ENCODE measurements at regions not wholly inside any gene's neighbourhood (a gene's known extent, or its start where the extent isn't known, plus 50 kb on each side); places are given as distances from the start of the nearest gene placed in this dataset.

DNA sequence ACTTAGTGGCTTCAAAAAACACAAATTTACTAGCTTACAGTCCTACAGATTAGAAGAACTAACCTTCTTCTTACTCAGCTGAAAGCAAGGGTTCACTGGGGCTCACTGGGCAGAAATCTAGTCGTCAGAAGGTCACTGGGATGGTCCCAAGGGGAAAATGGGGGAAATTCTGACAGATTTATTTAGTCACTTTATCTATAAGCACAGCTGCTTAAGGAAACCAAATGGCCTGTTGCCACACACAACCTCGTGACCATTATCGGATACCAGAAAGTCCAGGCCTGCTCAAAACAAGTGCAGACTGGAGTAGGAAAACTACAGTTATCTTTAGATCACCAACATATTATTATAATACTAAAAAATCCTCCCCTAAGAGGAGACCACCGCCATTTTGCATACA lies 374.6 kb upstream of the ASIC2 start:
- H3K4me3 Mint-ChIP-seq = no peak overlapping the region
- no peak overlapping the region for H3K27ac Mint-ChIP-seq
- H3K27me3 Mint-ChIP-seq (ENCODE audit: low read depth) = peaks cover 46% of the 10 kb centered on the region
- no peaks in the 10 kb centered on the region for H3K9me3 Mint-ChIP-seq
- TF ChIP-seq, protein P1, sequence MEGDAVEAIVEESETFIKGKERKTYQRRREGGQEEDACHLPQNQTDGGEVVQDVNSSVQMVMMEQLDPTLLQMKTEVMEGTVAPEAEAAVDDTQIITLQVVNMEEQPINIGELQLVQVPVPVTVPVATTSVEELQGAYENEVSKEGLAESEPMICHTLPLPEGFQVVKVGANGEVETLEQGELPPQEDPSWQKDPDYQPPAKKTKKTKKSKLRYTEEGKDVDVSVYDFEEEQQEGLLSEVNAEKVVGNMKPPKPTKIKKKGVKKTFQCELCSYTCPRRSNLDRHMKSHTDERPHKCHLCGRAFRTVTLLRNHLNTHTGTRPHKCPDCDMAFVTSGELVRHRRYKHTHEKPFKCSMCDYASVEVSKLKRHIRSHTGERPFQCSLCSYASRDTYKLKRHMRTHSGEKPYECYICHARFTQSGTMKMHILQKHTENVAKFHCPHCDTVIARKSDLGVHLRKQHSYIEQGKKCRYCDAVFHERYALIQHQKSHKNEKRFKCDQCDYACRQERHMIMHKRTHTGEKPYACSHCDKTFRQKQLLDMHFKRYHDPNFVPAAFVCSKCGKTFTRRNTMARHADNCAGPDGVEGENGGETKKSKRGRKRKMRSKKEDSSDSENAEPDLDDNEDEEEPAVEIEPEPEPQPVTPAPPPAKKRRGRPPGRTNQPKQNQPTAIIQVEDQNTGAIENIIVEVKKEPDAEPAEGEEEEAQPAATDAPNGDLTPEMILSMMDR (IDR thresholded peaks at IDR 0.05; ENCODE audit: unreplicated experiment) = no peak
- no peaks in the 10 kb centered on the region for H3K36me3 Mint-ChIP-seq
- H3K4me1 Mint-ChIP-seq = peaks cover 2% of the 10 kb centered on the region
- no peak for DNase-seq (ENCODE audit: low spot score in 2 of 2, unreplicated experiment in 2 of 2)

DNA sequence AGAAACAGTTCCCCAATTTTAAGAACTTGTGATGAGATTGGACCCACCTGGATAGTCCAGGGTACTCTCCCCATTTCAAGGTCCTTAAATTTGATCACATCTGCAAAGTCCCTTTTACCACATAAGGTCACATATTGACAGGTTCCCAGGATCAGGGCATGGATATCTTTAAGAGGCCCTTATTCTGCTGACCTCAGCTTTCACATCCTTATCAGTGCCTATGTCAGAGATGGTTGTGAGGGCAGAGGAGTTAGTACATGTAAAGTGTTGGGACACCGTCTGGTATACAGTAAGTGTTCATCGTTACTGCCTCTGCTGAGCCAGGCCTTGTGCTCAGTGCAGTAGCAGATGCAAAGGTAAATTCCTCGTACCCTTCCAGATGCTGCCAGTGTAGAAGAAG lies 375.4 kb upstream of the ASIC2 start:
- no peak for DNase-seq (ENCODE audit: low spot score in 2 of 2, unreplicated experiment in 2 of 2)
- Mint-ChIP-seq H3K27ac (no peak overlapping the region), H3K4me1 (peaks cover 2% of the 10 kb centered on the region), H3K36me3 (no peaks in the 10 kb centered on the region), H3K4me3 (no peak overlapping the region), H3K9me3 (no peaks in the 10 kb centered on the region), H3K27me3 (ENCODE audit: low read depth) (peaks cover 54% of the 10 kb centered on the region)
- TF ChIP-seq, protein P1 (IDR thresholded peaks at IDR 0.05; ENCODE audit: unreplicated experiment) = no peak

DNA sequence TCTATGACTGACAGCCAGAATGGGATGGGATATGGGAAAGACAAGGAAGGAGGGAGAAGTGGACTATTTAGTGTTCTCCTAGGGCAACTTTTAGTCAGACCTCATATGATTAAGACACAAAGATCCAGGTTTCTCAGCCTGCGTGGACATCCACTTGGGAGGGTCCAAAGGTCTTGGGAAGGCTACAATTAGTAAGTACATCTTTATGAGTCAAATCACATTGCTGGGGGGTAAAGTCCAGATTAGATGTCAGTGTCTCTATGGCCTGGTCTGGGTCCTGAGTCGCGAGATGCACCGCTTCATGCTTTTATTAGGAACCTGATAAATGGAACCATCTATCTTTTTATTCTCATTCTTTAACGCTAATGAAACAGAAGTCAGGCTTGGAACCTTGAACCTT lies 378.4 kb upstream of the ASIC2 start:
- H3K36me3 Mint-ChIP-seq = no peaks in the 10 kb centered on the region
- H3K4me3 Mint-ChIP-seq = no peak overlapping the region
- no peak overlapping the region for H3K27ac Mint-ChIP-seq
- DNase-seq (ENCODE audit: low spot score in 2 of 2, unreplicated experiment in 2 of 2) = no peak
- TF ChIP-seq, protein P1 (IDR thresholded peaks at IDR 0.05; ENCODE audit: unreplicated experiment) = no peak
- peaks cover 41% of the 10 kb centered on the region for H3K27me3 Mint-ChIP-seq (ENCODE audit: low read depth)
- peaks cover 2% of the 10 kb centered on the region for H3K4me1 Mint-ChIP-seq
- no peaks in the 10 kb centered on the region for H3K9me3 Mint-ChIP-seq

DNA sequence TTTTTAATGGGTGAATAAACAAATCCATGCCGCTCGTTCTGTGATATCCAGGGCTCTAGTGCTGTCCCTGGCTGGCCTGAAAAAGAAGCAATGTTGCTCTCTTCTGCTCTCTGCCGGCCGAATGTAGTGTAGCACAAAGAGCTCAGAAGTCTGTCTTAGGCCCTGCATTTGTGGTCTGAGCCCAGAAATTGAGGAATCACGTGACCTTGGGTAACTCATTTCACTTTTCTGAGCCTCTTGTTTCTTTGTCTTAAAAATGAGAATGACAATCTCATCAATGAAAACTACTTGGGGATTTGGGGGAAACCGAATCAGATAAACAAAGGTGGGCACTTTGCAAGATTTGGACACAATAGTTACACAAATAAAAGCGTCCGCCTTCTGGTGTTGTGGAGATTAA lies 381.6 kb upstream of the ASIC2 start:
- no peak overlapping the region for H3K27ac Mint-ChIP-seq
- peak; percentile 40 to 81 for DNase-seq (ENCODE audit: low spot score in 2 of 2, unreplicated experiment in 2 of 2)
- peaks cover 48% of the 10 kb centered on the region for H3K27me3 Mint-ChIP-seq (ENCODE audit: low read depth)
- no peak overlapping the region for H3K4me3 Mint-ChIP-seq
- no peaks in the 10 kb centered on the region for H3K36me3 Mint-ChIP-seq
- TF ChIP-seq, protein P1 (IDR thresholded peaks at IDR 0.05; ENCODE audit: unreplicated experiment) = peak; percentile 78
- no peaks in the 10 kb centered on the region for H3K4me1 Mint-ChIP-seq
- H3K9me3 Mint-ChIP-seq = no peaks in the 10 kb centered on the region

DNA sequence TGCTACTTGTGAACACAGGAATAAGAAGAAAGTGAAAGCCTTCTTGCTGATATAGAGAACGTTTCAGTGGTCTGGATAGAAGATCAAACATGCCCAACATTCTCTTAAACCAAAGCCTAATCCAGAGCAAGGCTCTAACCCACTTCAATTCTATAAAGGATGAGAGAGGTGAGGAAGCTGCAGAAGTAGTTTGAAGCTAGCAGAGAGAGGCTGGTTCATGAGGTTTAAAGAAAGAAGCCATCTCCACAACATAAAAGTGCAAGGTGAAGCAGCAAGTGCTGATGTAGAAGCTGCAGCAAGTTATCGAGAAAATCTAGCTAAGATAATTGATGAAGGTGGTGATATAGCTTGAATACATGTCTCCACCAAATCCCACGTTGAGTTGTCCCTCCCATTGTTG lies 383.3 kb upstream of the ASIC2 start:
- TF ChIP-seq, protein P1 (IDR thresholded peaks at IDR 0.05; ENCODE audit: unreplicated experiment) = no peak
- H3K9me3 Mint-ChIP-seq = no peaks in the 10 kb centered on the region
- H3K4me3 Mint-ChIP-seq = no peak overlapping the region

DNA sequence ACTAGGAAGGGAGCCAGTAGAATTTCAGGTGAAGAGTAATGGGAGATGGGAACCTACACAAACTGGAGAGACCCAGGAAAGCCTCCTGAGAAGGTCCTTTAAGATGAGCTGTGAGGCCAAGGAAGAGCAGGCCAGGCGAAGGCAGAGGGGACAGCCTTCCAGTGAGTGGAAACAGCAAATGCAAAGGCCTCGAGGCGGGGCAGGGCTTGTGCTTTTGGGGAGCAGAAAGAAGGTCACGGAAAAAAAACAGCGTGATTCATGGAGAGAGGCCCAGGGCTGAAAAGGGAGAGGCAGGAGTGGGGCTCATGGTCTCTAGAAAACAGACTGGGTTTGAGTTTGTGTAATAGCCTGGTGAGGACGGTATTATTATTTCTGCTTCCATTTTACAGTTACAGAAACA lies 386.5 kb upstream of the ASIC2 start:
- Mint-ChIP-seq H3K9me3 (no peaks in the 10 kb centered on the region), H3K36me3 (no peaks in the 10 kb centered on the region), H3K4me3 (no peak overlapping the region), H3K27ac (no peak overlapping the region), H3K4me1 (no peaks in the 10 kb centered on the region), H3K27me3 (ENCODE audit: low read depth) (peaks cover 21% of the 10 kb centered on the region)
- TF ChIP-seq, protein P1 (IDR thresholded peaks at IDR 0.05; ENCODE audit: unreplicated experiment) = no peak
- no peak for DNase-seq (ENCODE audit: low spot score in 2 of 2, unreplicated experiment in 2 of 2)

More for the DNA sequence above, 383.3 kb upstream of the ASIC2 start:
- peaks cover 37% of the 10 kb centered on the region for H3K27me3 Mint-ChIP-seq (ENCODE audit: low read depth)
- DNase-seq (ENCODE audit: low spot score in 2 of 2, unreplicated experiment in 2 of 2) = no peak
- H3K4me1 Mint-ChIP-seq = no peaks in the 10 kb centered on the region
- no peak overlapping the region for H3K27ac Mint-ChIP-seq
- no peaks in the 10 kb centered on the region for H3K36me3 Mint-ChIP-seq

All from mesothelial cell of epicardium (in vitro differentiated cells).